Hematopoietic multipotent progenitor cell treated with erythropoietin and hydrocortisone succinate and interleukin-3 and kit ligand, for 8 days (in vitro differentiated cells): ENCODE measurements at regions not wholly inside any gene's neighbourhood (a gene's known extent, or its start where the extent isn't known, plus 50 kb on each side); places are given as distances from the start of the nearest gene placed in this dataset.

ENCODE experiments used
- DNase-seq: peaks from one replicate; pipeline ENCODE4 v3.0.0-alpha.2; 2015

DNA sequence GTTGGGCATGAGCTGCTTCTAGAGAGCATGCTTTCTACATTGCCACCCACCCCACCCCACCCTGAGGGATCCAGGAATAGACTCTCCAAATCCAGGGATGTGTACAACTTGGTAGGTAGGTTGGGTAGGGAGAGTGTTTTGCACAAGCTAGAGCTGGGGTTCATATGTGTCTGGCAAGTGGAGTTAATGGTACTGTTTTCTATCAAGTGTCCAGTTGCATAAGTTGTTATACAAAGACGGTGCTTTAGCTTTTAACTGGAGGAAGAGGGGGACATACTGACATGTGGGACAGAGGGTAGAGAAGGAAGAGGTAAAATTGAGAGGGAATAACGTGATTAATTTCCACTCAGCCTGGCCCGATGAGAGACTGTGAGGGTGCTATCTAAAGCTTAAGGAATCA is 51.0 kb upstream of the TNC start:
- no peak for DNase-seq

DNA sequence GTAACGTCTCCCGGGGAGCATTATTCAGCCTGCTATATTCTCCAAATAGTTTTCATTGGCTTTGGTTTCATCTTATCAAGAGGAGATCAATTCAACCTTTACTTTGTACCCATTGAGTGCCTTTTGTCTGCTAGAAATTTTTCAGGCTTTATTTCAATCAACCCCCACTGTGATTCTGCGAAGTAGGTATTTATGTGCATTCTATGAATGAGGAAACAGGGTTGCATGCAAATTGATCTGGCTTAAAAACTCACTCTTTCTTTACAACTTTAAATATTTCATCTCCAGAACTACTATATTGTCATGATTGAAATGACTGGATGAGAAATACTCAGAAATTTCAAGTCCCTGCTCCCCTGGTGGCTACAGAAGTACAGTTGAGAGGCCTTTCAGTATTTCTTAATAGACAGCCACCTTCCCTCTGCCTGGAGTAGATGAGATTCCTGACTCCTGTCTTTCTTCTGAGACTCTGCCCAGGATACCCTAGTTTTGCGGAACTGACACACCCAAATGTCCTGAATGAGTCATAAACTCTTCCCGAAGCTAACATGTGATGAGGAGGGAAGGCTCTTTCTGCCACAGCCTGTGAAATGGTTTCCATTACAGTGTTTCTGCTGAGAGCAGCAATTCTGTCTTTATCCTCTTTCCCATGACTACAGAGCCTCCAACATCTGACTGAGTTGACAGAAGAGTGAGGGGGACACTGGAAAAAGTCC is 52.6 kb upstream of the TNC start:
- DNase-seq: no peak

DNA sequence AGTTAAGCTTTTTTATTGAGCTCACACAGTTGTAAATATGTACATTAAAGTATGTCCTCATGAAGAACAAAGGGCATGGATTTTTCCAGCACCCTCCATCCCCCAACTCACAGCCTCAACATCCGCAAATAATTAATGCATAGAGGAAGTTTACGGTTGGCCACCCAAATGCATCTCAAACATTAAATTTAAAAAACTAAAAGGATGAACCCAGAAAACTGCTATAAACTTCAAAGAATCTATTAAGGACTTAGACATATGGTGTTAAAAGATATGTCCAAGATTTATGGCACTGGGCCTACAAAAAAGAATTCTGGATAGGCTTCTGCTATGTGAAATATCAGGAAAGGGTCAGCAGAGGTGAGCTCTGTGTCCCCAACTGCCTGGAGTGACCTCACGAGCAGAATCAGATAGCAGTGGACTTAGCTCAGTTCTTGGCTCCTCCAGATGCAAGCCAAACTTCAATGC is 54.0 kb upstream of the TNC start:
- no peak for DNase-seq

DNA sequence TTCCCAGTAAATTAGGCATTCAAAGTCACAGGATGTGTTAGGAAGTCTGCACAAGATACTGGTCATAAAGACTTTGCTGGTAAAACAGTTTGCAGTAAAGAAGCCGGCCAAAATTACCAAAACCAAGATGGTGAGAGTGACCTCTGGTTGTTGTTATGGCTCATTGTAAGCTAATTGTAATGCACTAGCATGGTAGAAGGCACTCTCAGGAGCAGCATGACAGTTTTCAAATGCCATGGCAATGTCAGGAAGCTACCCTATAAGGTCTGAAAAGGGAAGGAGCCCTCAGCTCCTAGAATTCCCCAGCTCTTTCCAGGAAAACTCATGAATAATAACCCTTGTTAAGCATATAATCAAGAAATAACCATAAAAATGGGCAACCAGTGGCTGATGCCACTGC is 64.3 kb upstream of the TNC start:
- no peak for DNase-seq

DNA sequence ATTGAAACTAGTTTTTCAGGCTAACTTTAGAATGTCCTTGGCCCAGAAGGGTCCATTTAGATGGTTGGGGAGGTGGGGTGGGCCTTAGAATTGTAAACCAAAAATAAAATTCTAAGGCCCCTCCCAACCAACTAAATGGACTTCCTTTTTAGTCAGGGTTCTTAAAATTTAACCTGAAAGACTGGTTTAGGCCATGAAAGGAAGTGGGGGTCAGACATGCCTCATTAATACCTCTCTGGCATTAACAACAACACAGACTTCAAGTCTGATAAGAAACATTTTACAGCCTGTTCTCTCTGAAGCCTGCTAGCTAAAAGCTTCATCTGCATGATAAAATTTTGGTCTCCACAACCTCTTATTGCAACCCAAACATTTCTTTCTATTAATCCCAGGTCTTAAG is 65.5 kb upstream of the TNC start:
- DNase-seq: no peak

DNA sequence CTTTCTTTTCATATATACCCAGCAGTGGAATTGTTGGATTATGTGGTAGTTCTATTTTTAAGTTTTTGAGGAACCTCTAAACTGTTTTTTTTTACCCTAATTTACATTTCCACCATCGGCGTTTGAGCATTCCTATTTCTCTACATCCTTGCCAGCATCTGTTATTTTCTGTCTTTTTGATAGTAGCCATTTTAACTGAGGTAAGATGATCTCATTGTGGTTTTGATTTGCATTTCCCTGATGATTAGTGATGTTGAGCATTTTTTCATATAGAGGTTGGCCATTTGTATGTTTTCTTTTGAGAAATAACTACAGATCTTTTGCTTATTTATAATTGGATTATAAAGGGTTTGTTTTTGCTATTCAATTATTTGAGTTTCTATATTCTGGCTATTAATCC is 71.7 kb upstream of the TNC start:
- DNase-seq: no peak

DNA sequence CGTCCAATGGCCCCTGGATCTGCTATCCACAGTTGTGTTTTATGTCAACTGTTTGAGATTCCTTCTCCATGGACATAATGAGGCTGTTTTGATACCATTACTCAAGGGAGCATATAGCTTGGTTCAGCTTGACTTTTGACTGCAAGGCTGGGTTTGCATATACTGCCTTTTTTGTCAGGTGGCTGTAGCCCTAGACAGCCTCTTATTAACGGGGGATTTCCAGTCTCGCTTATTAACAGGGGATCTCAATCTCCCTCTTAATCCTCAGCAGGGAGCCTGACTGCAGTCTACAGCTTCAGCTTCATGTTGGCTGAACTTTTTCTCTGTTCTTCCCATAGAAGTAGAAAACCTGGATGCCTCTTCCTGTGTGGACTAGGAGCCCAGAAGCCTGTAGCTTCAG is 73.7 kb upstream of the TNC start:
- no peak for DNase-seq

DNA sequence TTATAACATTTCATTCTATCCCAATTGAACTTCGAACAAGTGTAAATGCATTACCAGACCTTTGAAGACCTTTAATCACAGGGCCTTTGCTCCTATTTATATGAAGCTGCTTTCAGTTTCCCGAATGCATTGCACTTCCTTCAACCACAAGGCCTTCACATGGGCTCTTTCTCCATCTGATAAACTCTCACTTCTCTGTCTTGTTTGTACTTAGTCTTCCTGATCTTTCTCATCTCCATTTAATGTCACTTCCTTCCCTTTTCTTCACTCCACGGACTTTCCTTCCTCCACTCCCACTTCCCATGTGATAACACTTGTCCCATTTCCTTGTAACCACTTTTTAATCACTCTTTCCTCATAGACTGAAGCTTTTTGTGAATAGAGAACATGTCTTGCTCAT is 74.3 kb upstream of the TNC start:
- no peak for DNase-seq

DNA sequence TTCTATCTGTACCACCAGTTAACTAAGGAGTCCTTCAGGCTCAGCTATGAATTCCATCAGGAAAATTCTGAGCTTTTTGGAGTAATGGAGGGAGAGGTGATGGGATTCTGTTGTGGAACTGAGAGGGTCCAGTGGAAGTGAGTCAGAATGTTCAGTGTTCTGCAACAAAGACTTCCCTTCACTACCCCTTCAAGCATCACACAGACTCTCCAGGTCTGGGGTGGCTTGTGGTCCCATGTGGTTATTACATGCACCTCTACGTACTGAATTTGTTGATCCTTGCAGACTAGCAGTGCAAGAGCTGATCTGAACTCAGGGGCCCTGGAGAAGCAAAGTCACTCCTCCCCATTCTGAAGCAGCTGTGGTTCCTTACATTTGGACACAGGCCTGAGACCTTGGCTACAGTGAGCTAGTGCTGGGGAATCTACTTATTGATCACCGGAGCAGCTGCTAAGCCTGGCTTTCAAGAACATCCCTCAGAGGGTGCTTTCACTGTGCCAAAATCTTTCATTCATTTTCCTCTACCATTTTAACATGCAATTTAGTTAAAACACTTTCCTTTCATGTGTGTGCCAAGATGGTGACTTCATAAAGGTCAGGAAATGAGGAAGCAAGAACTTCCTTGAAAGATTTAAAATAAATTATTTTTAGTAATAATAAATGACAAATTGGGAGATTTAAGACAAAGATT is 75.0 kb upstream of the TNC start:
- no peak for DNase-seq

DNA sequence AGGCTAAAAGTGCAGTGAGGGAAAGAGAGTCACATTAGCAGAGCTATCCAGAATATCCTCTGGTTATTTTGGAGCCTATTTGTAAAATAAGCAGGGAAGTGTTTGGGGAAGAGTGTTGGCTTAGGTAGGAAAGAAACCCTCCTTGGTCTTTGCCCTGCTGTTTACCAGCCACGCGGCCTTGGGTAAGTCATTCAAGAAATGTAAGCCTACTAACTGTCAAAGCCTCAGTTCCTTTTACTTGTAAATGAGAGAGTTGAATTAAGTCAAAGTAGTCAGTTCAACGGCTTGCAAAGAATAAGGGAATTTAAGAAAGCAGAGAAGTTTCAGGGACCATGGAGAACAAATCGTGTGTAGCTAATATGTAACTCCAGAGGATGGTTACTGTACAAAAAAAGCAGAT is 75.8 kb upstream of the TNC start:
- DNase-seq: no peak

DNA sequence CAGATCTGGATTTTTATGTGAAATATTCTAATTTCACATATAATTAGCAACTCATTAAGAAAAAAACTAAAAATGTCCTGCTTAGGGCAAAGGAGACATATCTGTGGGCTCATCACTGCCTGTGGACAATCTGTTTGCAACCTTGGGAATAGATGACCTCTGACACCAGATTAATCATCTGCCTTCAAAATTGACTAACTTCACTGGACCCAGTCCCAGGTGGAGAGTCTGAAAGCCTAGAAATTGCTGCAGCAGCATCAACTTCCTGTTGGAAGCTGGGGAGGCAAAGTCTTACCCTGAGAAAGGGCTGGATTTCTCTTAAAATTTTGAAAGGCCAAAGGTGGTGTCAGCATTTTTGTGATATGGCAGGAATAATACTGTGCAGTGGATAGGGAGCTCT is 76.3 kb upstream of the TNC start:
- DNase-seq: no peak

DNA sequence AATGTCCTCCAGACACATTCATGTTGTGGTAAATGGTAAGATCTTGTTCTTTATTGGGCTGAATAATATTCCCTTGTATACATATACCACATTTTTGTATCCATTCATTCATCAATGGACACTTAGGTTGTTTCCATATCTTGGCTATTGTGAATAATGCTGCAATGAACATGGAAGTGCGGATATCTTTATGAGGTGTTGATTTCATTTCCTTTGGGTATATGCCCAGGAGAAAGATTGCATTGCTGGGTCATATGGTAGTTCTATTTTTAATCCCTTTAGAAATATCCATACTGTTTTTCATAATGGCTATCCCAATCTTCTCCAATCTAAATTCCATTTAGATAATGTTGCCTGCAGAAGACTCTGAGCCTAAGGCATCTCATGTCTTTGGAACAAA is 78.0 kb upstream of the TNC start:
- DNase-seq: no peak

DNA sequence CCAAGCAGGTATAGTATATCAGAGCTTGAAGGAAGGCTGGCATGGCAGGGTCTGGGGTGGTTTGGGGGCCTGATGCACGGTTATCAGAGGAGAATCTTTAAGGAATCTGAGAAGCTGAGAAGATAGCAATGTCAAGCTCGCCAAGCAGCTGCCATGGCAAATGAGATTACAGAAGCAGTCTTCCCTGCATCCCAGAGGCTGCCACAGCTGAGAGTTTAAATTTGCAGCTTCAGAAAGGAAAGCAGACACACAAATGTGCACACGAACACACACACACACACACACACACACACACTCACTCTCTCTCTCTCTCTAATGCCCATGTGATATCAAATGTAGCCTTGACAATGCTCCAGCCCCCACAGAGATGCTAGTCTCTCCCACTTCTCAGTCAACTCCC is 79.0 kb upstream of the TNC start:
- no peak for DNase-seq

DNA sequence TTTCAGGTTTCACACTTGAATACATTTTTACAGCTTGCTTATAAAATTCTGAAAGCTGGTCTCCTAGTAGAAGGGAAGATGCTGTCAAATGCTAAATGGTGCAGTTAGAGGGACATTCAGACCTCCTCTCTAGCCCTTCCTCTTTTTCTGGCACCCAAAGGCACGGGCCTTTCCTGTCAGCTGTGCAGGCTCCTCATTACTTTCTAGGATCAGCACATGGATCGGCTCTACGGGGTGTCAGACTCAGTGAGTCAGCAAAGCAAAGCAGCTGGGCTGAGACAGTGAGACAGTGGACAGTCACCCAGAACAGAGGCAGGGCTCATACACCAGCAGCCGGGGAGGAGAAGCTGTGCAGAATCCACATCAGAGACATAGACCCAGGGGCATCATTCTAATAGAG is 80.0 kb upstream of the TNC start:
- DNase-seq: no peak

DNA sequence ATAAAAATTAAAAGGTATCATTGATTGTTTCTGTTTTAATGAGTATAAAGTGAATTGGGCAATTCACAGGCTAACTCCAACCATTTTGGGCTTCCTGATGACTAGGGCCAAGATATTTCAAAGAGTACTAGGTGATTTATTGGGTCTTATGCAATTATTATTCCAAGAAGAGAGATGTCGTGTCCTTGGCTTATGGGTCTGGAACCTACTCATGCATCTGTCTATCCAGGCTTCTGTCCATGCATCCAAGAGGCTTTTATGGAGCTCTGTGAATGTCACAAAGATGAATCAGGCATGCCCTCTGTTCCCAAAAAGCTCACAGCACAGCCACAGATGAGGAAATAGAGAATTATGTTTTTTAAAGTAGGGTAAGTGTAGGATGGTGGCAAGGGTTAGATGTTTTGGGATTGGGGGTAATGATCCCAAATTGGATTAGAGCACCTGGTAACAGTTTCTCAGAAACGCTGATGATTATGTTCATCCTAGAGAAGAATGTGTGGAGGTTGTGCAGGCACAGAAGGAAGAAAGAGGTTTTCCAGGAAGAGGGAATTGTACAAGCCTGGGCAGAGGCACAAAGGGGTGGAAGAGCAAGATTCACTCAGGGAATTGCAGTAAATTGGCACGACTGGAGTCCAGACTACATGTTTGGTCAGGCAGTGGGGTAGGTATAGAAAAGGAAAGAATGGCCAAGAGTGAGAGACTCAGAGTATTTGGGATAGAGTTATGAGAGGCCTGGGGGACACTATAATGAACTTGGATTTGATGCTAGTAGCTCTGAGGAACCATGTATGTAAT is 83.0 kb upstream of the TNC start:
- no peak for DNase-seq

DNA sequence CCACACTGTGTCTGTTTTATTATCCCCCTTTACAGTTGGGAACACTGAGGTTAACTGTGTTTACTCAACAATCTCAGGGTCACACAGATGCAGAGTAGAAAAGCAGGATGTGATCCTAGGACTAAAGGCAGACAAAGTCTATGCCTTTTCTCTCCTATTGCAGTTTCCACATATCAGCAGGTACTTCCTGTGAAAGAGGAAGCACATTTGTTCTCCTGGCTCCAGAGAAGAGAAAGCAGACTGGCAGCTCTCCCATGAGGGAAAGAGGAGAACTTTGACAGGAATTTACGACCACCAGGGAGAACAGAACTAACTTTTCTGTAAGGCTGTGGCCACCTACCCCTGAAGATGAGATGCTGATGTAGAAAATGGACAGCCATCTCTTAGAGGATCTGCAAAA is 84.2 kb upstream of the TNC start:
- DNase-seq: no peak

DNA sequence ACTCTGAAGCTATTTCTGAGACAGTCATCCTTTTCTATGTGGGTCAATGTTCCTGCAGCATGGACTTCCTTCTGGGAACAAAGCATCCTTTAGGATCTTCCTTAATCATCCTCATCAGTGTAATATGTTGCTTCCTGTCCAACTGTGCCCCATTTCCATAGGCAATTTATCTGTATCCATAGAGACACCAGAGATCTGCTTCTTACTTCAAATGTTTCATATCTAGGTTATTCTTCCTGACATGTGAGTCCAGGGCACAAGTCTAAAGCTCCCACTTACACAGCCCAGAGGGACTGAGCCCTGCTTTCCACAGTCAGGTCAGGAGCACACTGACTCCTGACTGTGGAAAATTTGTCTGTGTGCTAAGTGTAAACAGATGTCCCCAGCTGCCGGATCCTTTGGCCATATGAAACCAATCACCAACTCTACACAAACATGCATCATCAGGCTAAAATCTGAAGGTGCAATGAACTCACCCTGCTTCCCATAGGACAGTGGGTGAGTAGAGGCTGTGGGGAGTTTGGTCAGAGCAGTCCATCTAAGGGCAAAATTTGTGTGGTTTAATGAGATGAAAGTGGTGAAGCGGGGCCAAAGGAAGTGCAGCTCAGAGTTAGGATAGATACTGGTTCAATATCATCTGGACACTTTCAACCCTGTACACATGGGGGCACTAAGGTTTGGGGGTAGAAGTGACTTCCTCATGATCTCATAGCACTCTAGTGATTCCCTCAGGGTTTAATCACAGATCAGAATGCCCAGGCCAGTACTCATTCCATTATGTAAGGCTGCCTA is 85.2 kb upstream of the TNC start:
- no peak for DNase-seq

DNA sequence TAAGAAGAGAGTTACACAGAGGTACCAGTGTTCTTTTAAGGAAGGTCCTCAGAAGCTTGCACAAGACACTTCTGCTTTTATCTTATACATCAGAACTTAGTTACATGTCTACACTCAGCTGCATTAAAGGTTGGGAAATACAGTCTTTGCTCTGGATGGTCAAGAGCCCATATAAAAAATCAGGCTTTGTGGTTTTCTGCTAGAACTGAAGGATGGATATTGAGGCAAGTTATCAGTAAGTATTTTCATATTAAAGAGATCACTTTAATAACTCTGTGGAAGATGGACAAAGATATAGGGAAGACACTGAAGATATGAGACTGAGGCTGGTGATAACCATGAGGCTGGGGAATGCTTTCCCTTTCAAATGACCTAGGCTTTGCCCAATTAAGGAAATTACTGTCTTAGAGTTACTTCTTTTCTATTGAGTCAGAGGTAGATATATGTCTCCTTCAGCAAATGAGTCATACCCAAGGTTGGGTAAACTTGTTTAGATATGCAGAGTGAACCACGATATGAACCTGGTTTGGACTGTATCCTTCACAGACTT is 87.0 kb upstream of the TNC start:
- no peak for DNase-seq

DNA sequence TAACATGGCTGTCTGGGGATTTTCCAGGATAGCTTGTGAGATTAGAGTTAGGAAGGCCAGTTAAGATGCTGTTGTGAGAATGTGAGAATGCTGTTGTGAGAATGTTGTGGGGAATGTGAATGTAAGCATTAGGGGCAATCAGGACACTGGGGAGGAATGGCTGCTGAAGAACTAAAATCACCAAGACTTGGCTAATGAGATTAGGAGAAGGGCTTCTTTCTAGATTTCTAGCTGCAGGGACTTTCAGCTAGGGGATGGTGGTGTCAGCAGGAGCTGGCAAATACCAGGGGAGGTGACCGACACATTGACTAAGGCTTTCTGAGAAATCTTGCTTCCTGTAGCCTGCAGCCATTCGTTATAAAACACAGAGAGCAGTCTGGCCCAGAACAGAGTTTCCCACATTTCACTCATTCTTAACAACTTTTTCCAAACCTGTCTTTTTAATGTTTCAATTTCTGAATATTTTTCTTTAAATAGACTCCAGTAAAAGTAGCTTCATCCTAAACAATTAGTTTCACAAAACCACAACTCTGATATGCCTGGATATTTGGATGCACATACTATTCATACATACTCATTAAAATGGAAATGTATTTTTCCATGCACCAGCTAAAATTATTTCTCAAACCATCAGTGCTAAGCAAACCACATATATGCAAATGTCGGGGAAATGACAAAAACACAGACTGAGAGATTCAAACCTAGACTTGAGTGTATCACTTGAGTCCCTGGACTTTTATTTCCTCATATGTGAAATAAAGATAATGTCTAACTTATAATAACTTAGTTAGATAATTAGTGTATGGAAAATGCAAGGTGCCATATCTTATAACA is 89.3 kb upstream of the TNC start:
- no peak for DNase-seq

DNA sequence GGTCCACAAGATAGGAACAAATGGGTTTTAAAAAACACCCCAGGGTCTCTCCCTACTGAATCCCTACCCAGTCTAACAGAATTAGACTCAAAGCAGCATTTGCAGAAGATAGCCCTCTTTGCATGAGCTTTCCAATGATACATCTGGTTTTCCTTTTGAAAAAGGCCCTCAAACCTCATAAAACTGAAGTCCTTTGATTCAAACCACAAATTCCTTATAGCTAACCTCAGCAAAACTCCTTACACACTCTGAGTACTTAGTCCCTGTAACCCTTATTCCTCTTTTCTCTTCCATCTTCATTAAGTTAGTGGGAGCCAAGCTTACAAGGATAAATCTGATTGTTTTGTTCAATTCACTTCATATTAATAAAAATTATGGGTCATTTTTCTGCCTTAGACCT is 90.5 kb upstream of the TNC start:
- no peak for DNase-seq

DNA sequence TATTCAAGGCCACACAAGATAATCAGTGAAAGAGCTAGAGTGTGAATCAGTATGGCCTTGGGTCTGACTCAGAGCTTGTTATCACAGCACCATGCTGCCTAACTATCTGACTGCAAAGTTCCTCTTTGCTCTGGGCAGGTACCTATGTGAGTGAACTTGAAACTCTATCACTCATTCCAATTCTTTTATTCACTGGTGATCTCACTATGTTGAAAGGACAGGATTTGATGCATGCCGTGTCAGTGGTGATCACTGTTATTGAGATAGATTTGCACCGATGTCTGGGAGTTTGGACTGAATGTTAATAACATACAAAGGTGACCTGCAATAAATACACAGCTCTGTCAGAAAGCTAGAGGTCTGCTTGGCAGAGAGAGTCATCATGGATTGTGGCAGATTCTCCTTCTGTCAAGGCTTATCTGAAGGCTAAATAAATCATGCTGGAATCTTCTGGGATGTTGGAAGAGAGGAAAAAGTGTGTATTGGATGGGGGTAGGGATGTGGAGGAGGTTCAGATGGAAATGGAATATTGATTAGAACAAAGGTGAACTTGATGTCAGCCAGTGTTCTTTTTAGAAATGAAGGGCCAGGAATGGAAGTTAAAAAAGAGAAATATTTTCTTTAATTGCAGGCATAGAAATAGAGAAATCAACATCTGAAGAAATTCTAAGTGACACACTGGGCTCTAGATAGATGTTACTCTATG is 91.8 kb upstream of the TNC start:
- DNase-seq: no peak
